HCT116 (cell line): ENCODE measurements at regions not wholly inside any gene's neighbourhood (a gene's known extent, or its start where the extent isn't known, plus 50 kb on each side); places are given as distances from the start of the nearest gene placed in this dataset.

Experiments
- ATAC-seq: fragments of 200-7000 bp; cut with Tn5 transposase; 2 replicates; pipeline ENCODE4 v1.9.1; 2020; ENCODE audit warnings: mild to moderate bottlenecking, moderate library complexity
- BruUV-seq: library from RNA; stranded (reverse); fragments of 400-500 nt; replicated peaks from 2 replicates; lab custom pipeline; 2021; lab: Mats Ljungman, UMichigan
- CTCF ChIA-PET: fragments of 300-600 bp; sonication (Branson Sonifier 250); formaldehyde crosslinking; loops from one replicate; lab custom pipeline; 2021; ENCODE audit warnings: antibody characterized with exemption; lab: Charles Lee
- POLR2A ChIA-PET: fragments of 300-600, 350-600 bp; sonication (Branson Sonifier 250); formaldehyde crosslinking; loops from one replicate; lab custom pipeline; 2021; ENCODE audit warnings: antibody characterized with exemption; lab: Charles Lee
- RAD21 ChIA-PET, 2 experiments: fragments of 300-600 bp; sonication (Branson Sonifier 250); formaldehyde crosslinking; loops; one replicate each; lab custom pipeline; 2023; ENCODE audit warnings: low total read pairs in 2 of 2; ENCODE audit not compliant: uncharacterized antibody in 2 of 2, unreplicated experiment in 2 of 2, low non-redundant PET in 1 of 2; lab: Charles Lee
- DNase-seq: peaks from one replicate; pipeline ENCODE4 v3.0.0-alpha.2; 2010; ENCODE audit warnings: low read depth, low spot score
- H2AFZ ChIP-seq: fragments of 200-600 bp; shearing (Covaris generic), sonication (generic); 2 replicates; pipeline ENCODE4 v1.6.1; 2017; ENCODE audit warnings: low read depth, mixed run types, mixed read lengths, antibody characterized with exemption, low read length; ENCODE audit not compliant: poor library complexity, severe bottlenecking
- H3K27ac ChIP-seq: 2 replicates; pipeline ENCODE4 v1.5.1; 2012; ENCODE audit warnings: low read depth, low read length
- H3K27me3 ChIP-seq: fragments of 200-600 bp; sonication (generic); 2 replicates; pipeline ENCODE4 v1.6.1; 2016; ENCODE audit warnings: mixed run types, low read length, mixed read lengths; ENCODE audit not compliant: insufficient read depth
- H3K36me3 ChIP-seq, 2 experiments: fragments of 200-500 bp in 1 of 2; fragments of 200-600 bp in 1 of 2; sonication (Bioruptor generic) in 1 of 2; sonication (generic) in 1 of 2; 2 replicates each; pipeline versions ENCODE4 v1.5.1 to v1.6.1; 2014 to 2016; ENCODE audit warnings: low read length in 2 of 2, inconsistent platforms in 1 of 2, mixed read lengths in 1 of 2, mixed run types in 1 of 2; ENCODE audit not compliant: insufficient read depth in 2 of 2, control insufficient read depth in 1 of 2
- H3K4me1 ChIP-seq, 2 experiments: fragments of 200-600 bp in 1 of 2; sonication (generic) in 1 of 2; 2 replicates each; pipeline versions ENCODE4 v1.5.1 to v1.6.1; 2012 to 2017; ENCODE audit warnings: low read length in 2 of 2, inconsistent platforms in 1 of 2, mild to moderate bottlenecking in 1 of 2, mixed read lengths in 1 of 2, mixed run types in 1 of 2, moderate library complexity in 1 of 2; ENCODE audit not compliant: insufficient read depth in 2 of 2, control insufficient read depth in 1 of 2
- H3K4me2 ChIP-seq: fragments of 200-600 bp; sonication (generic); 2 replicates; pipeline ENCODE4 v1.6.1; 2017; ENCODE audit warnings: mixed run types, low read length, mixed read lengths
- H3K4me3 ChIP-seq, 2 experiments: fragments of 200-600 bp in 1 of 2; sonication (generic) in 1 of 2; replicated peaks in 1 of 2; 2 replicates each; pipeline ENCODE4 v1.5.1; 2011 to 2016; ENCODE audit warnings: low read length in 2 of 2, control low read depth in 1 of 2, low read depth in 1 of 2, mild to moderate bottlenecking in 1 of 2, mixed read lengths in 1 of 2, mixed run types in 1 of 2
- H3K79me2 ChIP-seq: fragments of 200-600 bp; sonication (generic); 2 replicates; pipeline ENCODE4 v1.6.1; 2017; ENCODE audit warnings: mild to moderate bottlenecking, mixed run types, low read length, moderate library complexity, mixed read lengths; ENCODE audit not compliant: insufficient read depth
- H3K9ac ChIP-seq: fragments of 200-600 bp; sonication (generic); 2 replicates; pipeline ENCODE4 v1.6.1; 2016; ENCODE audit warnings: low read length, mixed read lengths
- H3K9me2 ChIP-seq: fragments of 200-600 bp; sonication (generic), shearing (Covaris generic); 2 replicates; pipeline ENCODE4 v1.6.1; 2017; ENCODE audit warnings: mixed run types, mild to moderate bottlenecking, moderate library complexity; ENCODE audit not compliant: insufficient read depth
- H3K9me3 ChIP-seq, 2 experiments: fragments of 200-500 bp in 1 of 2; fragments of 200-600 bp in 1 of 2; sonication (Bioruptor generic) in 1 of 2; sonication (generic) in 1 of 2; 2 replicates each; pipeline ENCODE4 v1.6.1; 2014 to 2017; ENCODE audit warnings: low read length in 2 of 2, mixed read lengths in 2 of 2, inconsistent platforms in 1 of 2, low read depth in 1 of 2, mild to moderate bottlenecking in 1 of 2, mixed run types in 1 of 2, moderate library complexity in 1 of 2; ENCODE audit not compliant: control insufficient read depth in 1 of 2, insufficient read depth in 1 of 2
- H4K20me1 ChIP-seq: fragments of 200-600 bp; sonication (generic), shearing (Covaris generic); 2 replicates; pipeline ENCODE4 v1.6.1; 2017; ENCODE audit warnings: mixed run types, mild to moderate bottlenecking, moderate library complexity; ENCODE audit not compliant: insufficient read depth
- CBX3 ChIP-seq: IDR thresholded peaks from 2 replicates; pipeline ENCODE4 v1.6.1; 2012; ENCODE audit warnings: low read depth
- ELF1 ChIP-seq: IDR thresholded peaks from 2 replicates; pipeline ENCODE4 v1.6.1; 2012; ENCODE audit warnings: low read depth, borderline replicate concordance
- RAD21 ChIP-seq: IDR thresholded peaks from 2 replicates; pipeline ENCODE4 v1.6.1; 2012; ENCODE audit warnings: low read depth, mild to moderate bottlenecking
- SIN3A ChIP-seq: IDR thresholded peaks from 2 replicates; pipeline ENCODE4 v1.6.1; 2012; ENCODE audit warnings: low read depth
- TCF7L2 ChIP-seq: IDR thresholded peaks from 2 replicates; pipeline ENCODE4 v1.7.0; 2011; ENCODE audit warnings: borderline replicate concordance, inconsistent platforms; ENCODE audit not compliant: insufficient read depth, insufficient read length; ENCODE audit errors: extremely low read depth
- YY1 ChIP-seq: IDR thresholded peaks from 2 replicates; pipeline ENCODE4 v1.6.1; 2011; ENCODE audit warnings: low read length, low read depth, moderate library complexity, mild to moderate bottlenecking; ENCODE audit not compliant: insufficient replicate concordance; ENCODE audit errors: extremely low read depth
- intact Hi-C: fragments of 100-400 bp; cut with micrococcal nuclease; formaldehyde crosslinking; loops from 2 replicates; pipeline ENCODE4 v1.10.0; 2022
- TF ChIP-seq, protein P1 (sequence below), 3 experiments: fragments of 200-600 bp in 1 of 3; sonication (generic) in 1 of 3; IDR thresholded peaks in 2 of 3; conservative IDR thresholded peaks in 1 of 3; 2 replicates each; pipeline ENCODE4 v1.5.1; 2012 to 2017; ENCODE audit warnings: low read depth in 2 of 3, low read length in 2 of 3, antibody characterized with exemption in 1 of 3, borderline replicate concordance in 1 of 3, control low read depth in 1 of 3, mild to moderate bottlenecking in 1 of 3, mixed read lengths in 1 of 3, mixed run types in 1 of 3, moderate library complexity in 1 of 3; ENCODE audit not compliant: insufficient read depth in 1 of 3

- Histone ChIP-seq H3K9me3 (no peaks in the 10 kb centered on the region), H3K4me2 (peak overlapping the region; percentile 58), H3K36me3 (no peaks in the 10 kb centered on the region), H3K4me3 (peak overlapping the region in 1 of 2 experiments; percentile 21; a peak in 1 of 4 replicates), H3K9me2 (no peaks in the 10 kb centered on the region), H3K27ac (no peak overlapping the region), H3K79me2 (no peaks in the 10 kb centered on the region), H3K4me1 (peaks cover 0 to 4% of the 10 kb centered on the region in 2 experiments; a peak in 1 of 4 replicates), H2AFZ (peak overlapping the region; percentile 79), H4K20me1 (no peaks in the 10 kb centered on the region), H3K9ac (no peak overlapping the region), H3K27me3 (no peaks in the 10 kb centered on the region)
- ATAC-seq (peak; percentile 98), DNase-seq (peak; percentile 68)
- TF ChIP-seq, protein P1, sequence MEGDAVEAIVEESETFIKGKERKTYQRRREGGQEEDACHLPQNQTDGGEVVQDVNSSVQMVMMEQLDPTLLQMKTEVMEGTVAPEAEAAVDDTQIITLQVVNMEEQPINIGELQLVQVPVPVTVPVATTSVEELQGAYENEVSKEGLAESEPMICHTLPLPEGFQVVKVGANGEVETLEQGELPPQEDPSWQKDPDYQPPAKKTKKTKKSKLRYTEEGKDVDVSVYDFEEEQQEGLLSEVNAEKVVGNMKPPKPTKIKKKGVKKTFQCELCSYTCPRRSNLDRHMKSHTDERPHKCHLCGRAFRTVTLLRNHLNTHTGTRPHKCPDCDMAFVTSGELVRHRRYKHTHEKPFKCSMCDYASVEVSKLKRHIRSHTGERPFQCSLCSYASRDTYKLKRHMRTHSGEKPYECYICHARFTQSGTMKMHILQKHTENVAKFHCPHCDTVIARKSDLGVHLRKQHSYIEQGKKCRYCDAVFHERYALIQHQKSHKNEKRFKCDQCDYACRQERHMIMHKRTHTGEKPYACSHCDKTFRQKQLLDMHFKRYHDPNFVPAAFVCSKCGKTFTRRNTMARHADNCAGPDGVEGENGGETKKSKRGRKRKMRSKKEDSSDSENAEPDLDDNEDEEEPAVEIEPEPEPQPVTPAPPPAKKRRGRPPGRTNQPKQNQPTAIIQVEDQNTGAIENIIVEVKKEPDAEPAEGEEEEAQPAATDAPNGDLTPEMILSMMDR (IDR thresholded peaks at IDR 0.05 in 2 of 3, conservative IDR thresholded peaks at IDR 0.05 in 1 of 3; ENCODE audit: borderline replicate concordance in 1 of 3, insufficient read depth in 1 of 3, low read depth in 2 of 3, low read length in 2 of 3): peak; percentile 99 to 100 (median 99)
- TF ChIP-seq RAD21 (peak; percentile 95), CBX3 (peak; percentile 81), TCF7L2 (peak; percentile 51), ELF1 (no peak), SIN3A (no peak), YY1 (no peak)
- intact Hi-C loops: loop anchor here (1.0 to 5.0 kb wide), 3 partner anchors 175 to 691 kb away; no protein-coding TSS in a partner anchor
- POLR2A ChIA-PET: no interaction called here
- CTCF ChIA-PET: interaction anchor here (0.6 to 2.0 kb wide), 5 partner anchors 9 to 339 kb away, joined by 3 to 12 read pairs (median 4); no protein-coding TSS in a partner anchor
- RAD21 ChIA-PET: no interaction called here
- no TSS peak for BruUV-seq
Observed at GRCh38 chr10:64041185-64041988, 520.2 kb downstream of the REEP3 start.
